Hepatocyte (in vitro differentiated cells): ENCODE measurements at regions not wholly inside any gene's neighbourhood (a gene's known extent, or its start where the extent isn't known, plus 50 kb on each side); places are given as distances from the start of the nearest gene placed in this dataset.

ENCODE experiments used
- DNase-seq: peaks from one replicate; pipeline ENCODE4 v3.0.0-alpha.2; 2016; ENCODE audit warnings: low spot score
- H2AFZ ChIP-seq: fragments of 200-600 bp; sonication (generic); 2 replicates; pipeline ENCODE4 v1.6.0; 2016; ENCODE audit warnings: antibody characterized with exemption, mild to moderate bottlenecking
- H3K27ac ChIP-seq: fragments of 200-600 bp; sonication (generic); 2 replicates; pipeline ENCODE4 v1.5.1; 2016; ENCODE audit warnings: mild to moderate bottlenecking
- H3K27me3 ChIP-seq: fragments of 200-600 bp; sonication (generic); 2 replicates; pipeline ENCODE4 v1.6.1; 2016
- H3K36me3 ChIP-seq: fragments of 200-600 bp; sonication (generic); replicated peaks from 2 replicates; pipeline ENCODE4 v1.5.1; 2016; ENCODE audit warnings: low read depth; ENCODE audit not compliant: insufficient read depth
- H3K4me1 ChIP-seq: fragments of 200-600 bp; sonication (generic); 2 replicates; pipeline ENCODE4 v1.5.1; 2016; ENCODE audit warnings: mild to moderate bottlenecking, moderate library complexity; ENCODE audit not compliant: insufficient read depth
- H3K4me2 ChIP-seq: fragments of 200-600 bp; sonication (generic); 2 replicates; pipeline ENCODE4 v1.6.0; 2016
- H3K4me3 ChIP-seq: fragments of 200-600 bp; sonication (generic); 2 replicates; pipeline ENCODE4 v1.5.1; 2016; ENCODE audit warnings: mild to moderate bottlenecking
- H3K79me2 ChIP-seq: fragments of 200-600 bp; sonication (generic); 2 replicates; pipeline ENCODE4 v1.6.0; 2017; ENCODE audit warnings: mild to moderate bottlenecking
- H3K9me2 ChIP-seq: fragments of 200-600 bp; sonication (generic); replicated peaks from 2 replicates; pipeline ENCODE4 v1.6.0; 2017; ENCODE audit warnings: mild to moderate bottlenecking; ENCODE audit not compliant: insufficient read depth
- H3K9me3 ChIP-seq: fragments of 200-600 bp; sonication (generic); 2 replicates; pipeline ENCODE4 v1.5.1; 2016; ENCODE audit warnings: low read depth, mild to moderate bottlenecking
- H4K20me1 ChIP-seq: fragments of 200-600 bp; sonication (generic); 2 replicates; pipeline ENCODE4 v1.6.0; 2016; ENCODE audit warnings: mild to moderate bottlenecking; ENCODE audit not compliant: insufficient read depth, poor library complexity, severe bottlenecking
- CTCF ChIP-seq: fragments of 200-600 bp; sonication (generic); IDR thresholded peaks from 2 replicates; pipeline ENCODE4 v1.5.1; 2016; ENCODE audit warnings: antibody characterized with exemption, mild to moderate bottlenecking; ENCODE audit not compliant: poor library complexity
- EZH2 ChIP-seq: fragments of 200-600 bp; sonication (generic); IDR thresholded peaks from 2 replicates; pipeline ENCODE4 v1.6.1; 2016; ENCODE audit warnings: antibody characterized with exemption, mild to moderate bottlenecking, borderline replicate concordance
- EZH2phosphoT487 ChIP-seq: fragments of 200-600 bp; sonication (generic); IDR thresholded peaks from one replicate; pipeline ENCODE4 v1.6.1; 2018; ENCODE audit warnings: antibody characterized with exemption, mild to moderate bottlenecking, low read depth, moderate library complexity; ENCODE audit not compliant: unreplicated experiment, severe bottlenecking
- WGBS: methylation state at CpG from one replicate; pipeline ENCODE4 v1.1.6; 2016; ENCODE audit warnings: low lambda C conversion rate; ENCODE audit errors: missing lambda C conversion rate; 5-methylcytosine and 5-hydroxymethylcytosine counted together

- no peaks in the 10 kb centered on the region for H3K27me3 ChIP-seq
- H3K9me3 ChIP-seq = no peaks in the 10 kb centered on the region
- no peak overlapping the region for H3K4me3 ChIP-seq
- no peak overlapping the region for H3K4me2 ChIP-seq
- H3K79me2 ChIP-seq = no peaks in the 10 kb centered on the region
- no peak overlapping the region for H2AFZ ChIP-seq
- no peaks in the 10 kb centered on the region for H3K4me1 ChIP-seq
- H3K27ac ChIP-seq = no peak overlapping the region
- TF ChIP-seq EZH2phosphoT487 (no peak), CTCF (no peak), EZH2 (no peak)
- H3K9me2 ChIP-seq = no peaks in the 10 kb centered on the region
- no peaks in the 10 kb centered on the region for H3K36me3 ChIP-seq
- WGBS = 88% methylated on average over 3 of the region's 3 CpGs
- H4K20me1 ChIP-seq = no peaks in the 10 kb centered on the region
- DNase-seq = no peak
Observed at GRCh38 chr12:82593143-82593542, 93.6 kb upstream of the TMTC2 start.

GRCh38 chr12:82593901-82594396 lies 92.8 kb upstream of the TMTC2 start:
- Histone ChIP-seq H3K36me3 (no peaks in the 10 kb centered on the region), H3K9me2 (no peaks in the 10 kb centered on the region), H2AFZ (no peak overlapping the region), H3K79me2 (no peaks in the 10 kb centered on the region), H3K4me1 (no peaks in the 10 kb centered on the region), H4K20me1 (no peaks in the 10 kb centered on the region), H3K4me3 (no peak overlapping the region), H3K27me3 (no peaks in the 10 kb centered on the region), H3K27ac (no peak overlapping the region), H3K9me3 (no peaks in the 10 kb centered on the region), H3K4me2 (no peak overlapping the region)
- WGBS = 52% methylated on average over 1 of the region's 1 CpG
- TF ChIP-seq EZH2 = no peak
- TF ChIP-seq CTCF = no peak
- no peak for TF ChIP-seq EZH2phosphoT487
- no peak for DNase-seq

GRCh38 chr12:82595941-82596340 lies 90.8 kb upstream of the TMTC2 start:
- Histone ChIP-seq H3K9me2 (no peaks in the 10 kb centered on the region), H3K27me3 (no peaks in the 10 kb centered on the region), H3K79me2 (no peaks in the 10 kb centered on the region), H4K20me1 (no peaks in the 10 kb centered on the region), H3K4me1 (no peaks in the 10 kb centered on the region), H3K4me3 (no peak overlapping the region), H3K9me3 (no peaks in the 10 kb centered on the region), H3K36me3 (no peaks in the 10 kb centered on the region), H2AFZ (no peak overlapping the region), H3K27ac (no peak overlapping the region), H3K4me2 (no peak overlapping the region)
- no peak for TF ChIP-seq EZH2
- no peak for TF ChIP-seq CTCF
- no peak for TF ChIP-seq EZH2phosphoT487
- DNase-seq = no peak

GRCh38 chr12:82596483-82596882 lies 90.2 kb upstream of the TMTC2 start:
- no peak overlapping the region for H3K4me2 ChIP-seq
- no peaks in the 10 kb centered on the region for H4K20me1 ChIP-seq
- H2AFZ ChIP-seq = no peak overlapping the region
- no peaks in the 10 kb centered on the region for H3K79me2 ChIP-seq
- DNase-seq = no peak
- no peaks in the 10 kb centered on the region for H3K36me3 ChIP-seq
- H3K9me2 ChIP-seq = no peaks in the 10 kb centered on the region
- no peaks in the 10 kb centered on the region for H3K9me3 ChIP-seq
- no peaks in the 10 kb centered on the region for H3K4me1 ChIP-seq
- TF ChIP-seq EZH2phosphoT487 (no peak), EZH2 (no peak), CTCF (no peak)
- H3K4me3 ChIP-seq = no peak overlapping the region
- WGBS = 79% methylated on average over 1 of the region's 1 CpG
- H3K27me3 ChIP-seq = no peaks in the 10 kb centered on the region
- no peak overlapping the region for H3K27ac ChIP-seq
